H1 (cell line): ENCODE measurements at regions not wholly inside any gene's neighbourhood (a gene's known extent, or its start where the extent isn't known, plus 50 kb on each side); places are given as distances from the start of the nearest gene placed in this dataset.

Source experiments
- CTCF ChIA-PET: fragments of 300-600 bp; sonication (Branson Sonifier 250); formaldehyde crosslinking; loops from one replicate; lab custom pipeline; 2021; ENCODE audit not compliant: partially characterized antibody; lab: Charles Lee
- POLR2A ChIA-PET: fragments of 300-600 bp; sonication (Branson Sonifier 250); formaldehyde crosslinking; loops from one replicate; lab custom pipeline; 2021; ENCODE audit warnings: inconsistent platforms; ENCODE audit not compliant: partially characterized antibody; lab: Charles Lee
- DNase-seq, 2 experiments: peaks; one replicate each; pipeline versions ENCODE4 v3.0.0 to v3.0.0-alpha.2; 2010 to 2022; ENCODE audit warnings: low spot score in 2 of 2, low read depth in 1 of 2, mixed read lengths in 1 of 2
- FAIRE-seq: peaks from 2 replicates; lab custom pipeline; 2011; peaks lifted over from hg19 to GRCh38; lab: Jason Lieb, UNC
- H2AFZ ChIP-seq: 2 replicates; pipeline ENCODE4 v1.8.1; 2012; ENCODE audit warnings: low read length, inconsistent platforms
- H2AK5ac ChIP-seq: 2 replicates; pipeline ENCODE4 v1.6.1; 2013; ENCODE audit warnings: low read depth, low read length
- H2BK120ac ChIP-seq: replicated peaks from 2 replicates; pipeline ENCODE3; 2013; ENCODE audit warnings: low read depth, low read length, inconsistent platforms
- H2BK12ac ChIP-seq: 2 replicates; pipeline ENCODE4 v1.6.1; 2013; ENCODE audit warnings: low read depth, low read length
- H2BK15ac ChIP-seq: 2 replicates; pipeline ENCODE4 v1.6.1; 2013; ENCODE audit warnings: low read length
- H2BK20ac ChIP-seq: 2 replicates; pipeline ENCODE4 v1.6.1; 2013; ENCODE audit warnings: low read length
- H2BK5ac ChIP-seq: 2 replicates; pipeline ENCODE4 v1.6.1; 2013; ENCODE audit warnings: low read depth, low read length
- H3K14ac ChIP-seq: 2 replicates; pipeline ENCODE4 v1.6.1; 2013; ENCODE audit warnings: inconsistent platforms; ENCODE audit not compliant: insufficient read length
- H3K18ac ChIP-seq: 2 replicates; pipeline ENCODE4 v1.6.1; 2013; ENCODE audit warnings: low read length; ENCODE audit errors: extremely low read depth
- H3K23ac ChIP-seq: 2 replicates; pipeline ENCODE4 v1.6.1; 2013; ENCODE audit warnings: inconsistent platforms; ENCODE audit not compliant: insufficient read length
- H3K23me2 ChIP-seq: 2 replicates; pipeline ENCODE4 v1.6.1; 2013; ENCODE audit warnings: low read depth, low read length
- H3K27ac ChIP-seq: 2 replicates; pipeline ENCODE4 v1.6.1; 2011; ENCODE audit warnings: low read depth, low read length, inconsistent platforms
- H3K27me3 ChIP-seq, 4 experiments: replicated peaks in 1 of 4; 1 replicate in 1 of 4; 2 replicates in 3 of 4; pipeline versions ENCODE4 v1.6.1 to v1.8.1; 2011 to 2013; ENCODE audit warnings: low read length in 3 of 4, mild to moderate bottlenecking in 3 of 4, inconsistent platforms in 2 of 4, mixed read lengths in 2 of 4, moderate library complexity in 1 of 4; ENCODE audit not compliant: control insufficient read depth in 3 of 4, insufficient read depth in 3 of 4; ENCODE audit errors: extremely low read depth in 1 of 4
- H3K36me3 ChIP-seq, 4 experiments: 2 replicates each; pipeline versions ENCODE4 v1.6.1 to v1.8.1; 2011 to 2013; ENCODE audit warnings: mild to moderate bottlenecking in 4 of 4, low read length in 3 of 4, moderate library complexity in 2 of 4, control low read depth in 1 of 4, inconsistent platforms in 1 of 4; ENCODE audit not compliant: insufficient read depth in 4 of 4, control insufficient read depth in 2 of 4
- H3K4ac ChIP-seq: replicated peaks from 2 replicates; pipeline ENCODE3; 2013; ENCODE audit warnings: low read length, low read depth, mixed read lengths, inconsistent platforms; ENCODE audit not compliant: insufficient read length
- H3K4me1 ChIP-seq, 4 experiments: replicated peaks in 1 of 4; 1 replicate in 1 of 4; 2 replicates in 3 of 4; pipeline versions ENCODE4 v1.6.1 to v1.8.1; 2011 to 2013; ENCODE audit warnings: low read length in 3 of 4, inconsistent platforms in 2 of 4, mixed read lengths in 1 of 4; ENCODE audit not compliant: insufficient read depth in 4 of 4, control insufficient read depth in 3 of 4
- H3K4me2 ChIP-seq, 2 experiments: 2 replicates each; pipeline versions ENCODE4 v1.6.1 to v1.8.1; 2011 to 2013; ENCODE audit warnings: low read depth in 2 of 2, low read length in 2 of 2, control low read depth in 1 of 2, inconsistent platforms in 1 of 2, mild to moderate bottlenecking in 1 of 2; ENCODE audit not compliant: insufficient read depth in 1 of 2
- H3K4me3 ChIP-seq, 4 experiments: fragments of 200-600, 300-600 bp in 1 of 4; sonication (generic), shearing (Covaris generic), sonication (Bioruptor Twin) in 1 of 4; 2 replicates each; pipeline versions ENCODE4 v1.5.1 to v1.8.1; 2011 to 2016; ENCODE audit warnings: low read length in 4 of 4, low read depth in 3 of 4, control low read depth in 2 of 4, inconsistent platforms in 2 of 4, mild to moderate bottlenecking in 2 of 4, mixed read lengths in 1 of 4, moderate library complexity in 1 of 4; ENCODE audit not compliant: insufficient read depth in 2 of 4; ENCODE audit errors: extremely low read depth in 1 of 4
- H3K56ac ChIP-seq: replicated peaks from 2 replicates; pipeline ENCODE3; 2013; ENCODE audit warnings: low read depth, mild to moderate bottlenecking, mixed read lengths, low read length, inconsistent platforms; ENCODE audit not compliant: insufficient read length
- H3K79me1 ChIP-seq: 2 replicates; pipeline ENCODE4 v1.6.1; 2013; ENCODE audit warnings: low read depth, low read length, control low read depth
- H3K79me2 ChIP-seq, 2 experiments: 2 replicates each; pipeline versions ENCODE4 v1.6.1 to v1.8.1; 2012 to 2013; ENCODE audit warnings: low read length in 2 of 2, mild to moderate bottlenecking in 2 of 2, inconsistent platforms in 1 of 2; ENCODE audit not compliant: insufficient read depth in 2 of 2, control insufficient read depth in 1 of 2
- H3K9ac ChIP-seq, 4 experiments: replicated peaks in 1 of 4; 1 replicate in 1 of 4; 2 replicates in 3 of 4; pipeline versions ENCODE4 v1.6.1 to v1.8.1; 2011 to 2013; ENCODE audit warnings: low read depth in 3 of 4, low read length in 3 of 4, control low read depth in 2 of 4, mild to moderate bottlenecking in 2 of 4, moderate library complexity in 2 of 4, inconsistent platforms in 1 of 4; ENCODE audit errors: extremely low read depth in 1 of 4
- H3K9me3 ChIP-seq, 2 experiments: 2 replicates each; pipeline versions ENCODE4 v1.6.1 to v1.8.1; 2012 to 2013; ENCODE audit warnings: mild to moderate bottlenecking in 2 of 2, moderate library complexity in 2 of 2, control low read depth in 1 of 2, inconsistent platforms in 1 of 2, low read depth in 1 of 2, low read length in 1 of 2, mixed read lengths in 1 of 2; ENCODE audit not compliant: insufficient read depth in 2 of 2
- H4K20me1 ChIP-seq, 2 experiments: replicated peaks in 1 of 2; 2 replicates each; pipeline versions ENCODE3 to v1.8.1; 2011 to 2013; ENCODE audit warnings: inconsistent platforms in 2 of 2, low read length in 2 of 2, mild to moderate bottlenecking in 1 of 2; ENCODE audit not compliant: insufficient read depth in 2 of 2, control insufficient read depth in 1 of 2
- H4K5ac ChIP-seq: 2 replicates; pipeline ENCODE4 v1.6.1; 2013; ENCODE audit warnings: low read length, low read depth, mixed read lengths, inconsistent platforms; ENCODE audit not compliant: insufficient read length
- H4K8ac ChIP-seq: 2 replicates; pipeline ENCODE4 v1.8.0; 2013; ENCODE audit warnings: mild to moderate bottlenecking, moderate library complexity, low read length, inconsistent platforms; ENCODE audit not compliant: insufficient read depth; ENCODE audit errors: extremely low read depth
- H4K91ac ChIP-seq: replicated peaks from 2 replicates; pipeline ENCODE3; 2013; ENCODE audit warnings: low read length, mixed read lengths, inconsistent platforms; ENCODE audit not compliant: insufficient read length
- CBX8 ChIP-seq: fragments of 300-800, 300-1000 bp; sonication (generic); IDR thresholded peaks from 2 replicates; pipeline ENCODE4 v1.7.1; 2016; ENCODE audit warnings: low read depth, low read length, borderline replicate concordance
- CEBPB ChIP-seq: IDR thresholded peaks from 2 replicates; pipeline ENCODE4 v1.6.1; 2012; ENCODE audit warnings: low read depth, low read length
- CHD1 ChIP-seq: IDR thresholded peaks from 2 replicates; pipeline ENCODE4 v1.6.1; 2012; ENCODE audit warnings: low read depth, low read length, improper control_type of control experiment
- CHD2 ChIP-seq: IDR thresholded peaks from 2 replicates; pipeline ENCODE4 v1.6.1; 2012; ENCODE audit warnings: low read length, improper control_type of control experiment
- CREB1 ChIP-seq: IDR thresholded peaks from 2 replicates; pipeline ENCODE4 v1.6.1; 2012; ENCODE audit warnings: inconsistent platforms
- E2F6 ChIP-seq: IDR thresholded peaks from 2 replicates; pipeline ENCODE4 v1.6.1; 2012; ENCODE audit warnings: inconsistent platforms
- GTF2F1 ChIP-seq: IDR thresholded peaks from 2 replicates; pipeline ENCODE4 v1.6.1; 2012; ENCODE audit warnings: low read depth, low read length, improper control_type of control experiment, borderline replicate concordance
- HDAC6 ChIP-seq: IDR thresholded peaks from one replicate; pipeline ENCODE4 v1.7.1; 2012; ENCODE audit warnings: low read depth, mild to moderate bottlenecking, inconsistent platforms, low read length, moderate library complexity
- KDM1A ChIP-seq: fragments of 200-600, 300-600 bp; sonication (generic); IDR thresholded peaks from 2 replicates; pipeline ENCODE4 v1.7.1; 2016; ENCODE audit warnings: mild to moderate bottlenecking, low read length, borderline replicate concordance
- MAFK ChIP-seq: IDR thresholded peaks from 2 replicates; pipeline ENCODE4 v1.6.1; 2012; ENCODE audit warnings: low read depth, mild to moderate bottlenecking, improper control_type of control experiment, low read length
- POLR2AphosphoS5 ChIP-seq: IDR thresholded peaks from 2 replicates; pipeline ENCODE4 v1.6.1; 2011; ENCODE audit warnings: low read depth, low read length
- POU5F1 ChIP-seq: IDR thresholded peaks from 2 replicates; pipeline ENCODE4 v1.6.1; 2011; ENCODE audit warnings: low read depth, mild to moderate bottlenecking, low read length, moderate library complexity
- RXRA ChIP-seq: IDR thresholded peaks from 2 replicates; pipeline ENCODE4 v1.6.1; 2011; ENCODE audit warnings: low read depth, mild to moderate bottlenecking, low read length, moderate library complexity; ENCODE audit not compliant: insufficient read depth
- SIN3A ChIP-seq, 2 experiments: IDR thresholded peaks in 1 of 2; conservative IDR thresholded peaks in 1 of 2; 2 replicates each; pipeline ENCODE4 v1.6.1; 2011 to 2012; ENCODE audit warnings: low read length in 2 of 2, improper control_type of control experiment in 1 of 2, low read depth in 1 of 2, mild to moderate bottlenecking in 1 of 2
- SP2 ChIP-seq: IDR thresholded peaks from 2 replicates; pipeline ENCODE4 v1.6.1; 2012; ENCODE audit warnings: mild to moderate bottlenecking, low read length, inconsistent platforms
- TAF7 ChIP-seq: optimal IDR thresholded peaks from 2 replicates; pipeline ENCODE3; 2011; ENCODE audit warnings: low read depth, mild to moderate bottlenecking, inconsistent platforms, low read length, moderate library complexity, borderline replicate concordance
- WGBS, 2 experiments: shearing (Covaris generic) in 1 of 2; methylation state at CpG; one replicate each; pipeline versions ENCODE4 v1.1.6 to v1.1.7; 2013 to 2015; ENCODE audit warnings: low lambda C conversion rate in 2 of 2, mixed read lengths in 2 of 2, inconsistent platforms in 1 of 2, low coverage in 1 of 2, missing lambda C conversion rate in 1 of 2; ENCODE audit not compliant: insufficient replicate concordance in 2 of 2, insufficient coverage in 1 of 2, insufficient read length in 1 of 2; ENCODE audit errors: extremely low coverage in 1 of 2, missing lambda C conversion rate in 1 of 2; 5-methylcytosine and 5-hydroxymethylcytosine counted together

- CTCF ChIA-PET, result no interaction called here
- FAIRE-seq, result no peak
- WGBS, 2 experiments, result 100% methylated on average over 1 of the region's 1 CpG; no CpG with 5 or more reads in 1 of the 2 experiments
- TF ChIP-seq CHD1 (no peak), SP2 (no peak), CHD2 (no peak), CEBPB (no peak), CREB1 (no peak), SIN3A (conservative IDR thresholded peaks at IDR 0.05 in 1 of 2, IDR thresholded peaks at IDR 0.05 in 1 of 2; ENCODE audit: low read depth in 1 of 2, low read length in 2 of 2) (no peak), E2F6 (no peak), KDM1A (no peak), MAFK (no peak), POU5F1 (no peak), RXRA (no peak), GTF2F1 (no peak), CBX8 (no peak), HDAC6 (no peak), TAF7 (no peak), POLR2AphosphoS5 (no peak)
These were observed 549.4 kb upstream of the KLF4 start for GRCh38 chr9:108039012-108039411.

More at GRCh38 chr9:108039012-108039411, 549.4 kb upstream of the KLF4 start:
- Histone ChIP-seq H3K23ac (no peak overlapping the region), H3K4me2 (no peak overlapping the region), H4K8ac (no peak overlapping the region), H3K27me3 (no peaks in the 10 kb centered on the region), H3K27ac (no peak overlapping the region), H3K79me1 (no peaks in the 10 kb centered on the region), H3K79me2 (no peaks in the 10 kb centered on the region), H4K91ac (no peak overlapping the region), H2AK5ac (no peak overlapping the region), H3K36me3 (no peaks in the 10 kb centered on the region), H3K4ac (no peak overlapping the region), H3K9me3 (no peaks in the 10 kb centered on the region), H3K4me3 (no peak overlapping the region), H2BK20ac (no peak overlapping the region), H2BK12ac (no peak overlapping the region), H2BK5ac (no peak overlapping the region), H3K14ac (no peak overlapping the region), H3K9ac (no peak overlapping the region), H2AFZ (no peak overlapping the region), H4K20me1 (no peaks in the 10 kb centered on the region), H3K23me2 (no peaks in the 10 kb centered on the region; the same call in 1 of the 2 replicates), H3K4me1 (no peaks in the 10 kb centered on the region), H3K56ac (no peak overlapping the region), H4K5ac (no peak overlapping the region), H3K18ac (no peak overlapping the region), H2BK120ac (no peak overlapping the region), H2BK15ac (no peak overlapping the region)
- no peak for DNase-seq
- POLR2A ChIA-PET, result no interaction called here
